Mammary epithelial cell (primary cell): ENCODE measurements at regions not wholly inside any gene's neighbourhood (a gene's known extent, or its start where the extent isn't known, plus 50 kb on each side); places are given as distances from the start of the nearest gene placed in this dataset.

Source experiments
- EZH2 ChIP-seq: IDR thresholded peaks from 2 replicates; pipeline ENCODE4 v1.6.1; 2012; ENCODE audit warnings: low read length, inconsistent platforms, borderline replicate concordance
- TF ChIP-seq, protein P1 (sequence below), 2 donors: IDR thresholded peaks in 1 of 2; conservative IDR thresholded peaks in 1 of 2; 2 replicates each; pipeline ENCODE4 v1.5.1; 2011 to 2012; ENCODE audit warnings: inconsistent platforms in 2 of 2, low read length in 2 of 2, mild to moderate bottlenecking in 2 of 2, control low read depth in 1 of 2, low read depth in 1 of 2; ENCODE audit not compliant: insufficient read depth in 1 of 2; ENCODE audit errors: extremely low read depth in 1 of 2

DNA sequence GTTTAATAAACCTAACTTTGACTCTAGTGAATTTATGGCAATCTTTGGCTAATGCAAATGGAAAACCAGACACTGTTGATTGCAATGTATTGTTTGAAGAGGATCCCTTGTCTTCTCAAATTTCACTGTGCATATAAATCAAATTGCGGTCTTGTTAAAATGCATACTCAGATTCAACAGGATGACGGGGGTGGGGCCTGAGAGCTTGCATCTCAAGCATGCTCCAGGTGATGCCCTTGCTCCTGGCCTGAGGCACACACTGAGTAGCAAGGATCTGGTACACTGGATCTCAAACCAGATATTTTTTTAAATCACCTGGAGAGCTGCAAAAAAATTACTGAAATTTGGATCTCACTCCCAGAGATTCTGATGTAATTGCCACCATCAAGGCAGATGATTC is 463.7 kb downstream of the DNAH5 start:
- TF ChIP-seq, protein P1, sequence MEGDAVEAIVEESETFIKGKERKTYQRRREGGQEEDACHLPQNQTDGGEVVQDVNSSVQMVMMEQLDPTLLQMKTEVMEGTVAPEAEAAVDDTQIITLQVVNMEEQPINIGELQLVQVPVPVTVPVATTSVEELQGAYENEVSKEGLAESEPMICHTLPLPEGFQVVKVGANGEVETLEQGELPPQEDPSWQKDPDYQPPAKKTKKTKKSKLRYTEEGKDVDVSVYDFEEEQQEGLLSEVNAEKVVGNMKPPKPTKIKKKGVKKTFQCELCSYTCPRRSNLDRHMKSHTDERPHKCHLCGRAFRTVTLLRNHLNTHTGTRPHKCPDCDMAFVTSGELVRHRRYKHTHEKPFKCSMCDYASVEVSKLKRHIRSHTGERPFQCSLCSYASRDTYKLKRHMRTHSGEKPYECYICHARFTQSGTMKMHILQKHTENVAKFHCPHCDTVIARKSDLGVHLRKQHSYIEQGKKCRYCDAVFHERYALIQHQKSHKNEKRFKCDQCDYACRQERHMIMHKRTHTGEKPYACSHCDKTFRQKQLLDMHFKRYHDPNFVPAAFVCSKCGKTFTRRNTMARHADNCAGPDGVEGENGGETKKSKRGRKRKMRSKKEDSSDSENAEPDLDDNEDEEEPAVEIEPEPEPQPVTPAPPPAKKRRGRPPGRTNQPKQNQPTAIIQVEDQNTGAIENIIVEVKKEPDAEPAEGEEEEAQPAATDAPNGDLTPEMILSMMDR (conservative IDR thresholded peaks at IDR 0.05 in 1 of 2, IDR thresholded peaks at IDR 0.05 in 1 of 2; ENCODE audit: extremely low read depth in 1 of 2, insufficient read depth in 1 of 2, low read depth in 1 of 2, low read length in 2 of 2) = no peak
- no peak for TF ChIP-seq EZH2
